ENCODE measurements at regions not wholly inside any gene's neighbourhood (a gene's known extent, or its start where the extent isn't known, plus 50 kb on each side); places are given as distances from the start of the nearest gene placed in this dataset.

DNA sequence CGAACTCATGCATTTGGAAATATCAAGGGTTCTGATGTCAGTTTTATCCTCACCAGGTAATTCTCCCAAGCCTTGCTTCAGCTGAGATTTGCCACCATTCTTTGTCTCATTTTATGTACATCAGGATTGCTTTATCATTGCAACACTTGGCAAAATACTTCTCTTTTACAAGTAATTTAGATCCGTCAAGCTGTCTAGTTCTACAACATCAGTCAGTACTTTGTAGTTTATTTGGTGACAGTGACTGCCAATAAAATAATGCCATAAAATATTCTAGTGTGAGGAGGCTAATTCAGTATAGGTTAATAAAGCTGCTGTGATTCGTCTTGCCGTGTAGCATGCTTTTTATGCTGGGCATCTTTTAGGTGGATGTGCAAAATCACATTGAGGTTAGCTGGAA, 565.3 kb upstream of the SGO1 start:
- intact Hi-C loops (cut with micrococcal nuclease; ENCODE audit: unreplicated experiment) = no loop called here
- TF ChIP-seq SIN3A (IDR thresholded peaks at IDR 0.05; ENCODE audit: borderline replicate concordance, insufficient read depth, low read depth, low read length) (no peak), POLR2AphosphoS5 (IDR thresholded peaks at IDR 0.05; ENCODE audit: low read depth, low read length) (no peak), TCF7L2 (IDR thresholded peaks at IDR 0.05; ENCODE audit: low read depth, low read length) (no peak)
- TF ChIP-seq, protein P1, sequence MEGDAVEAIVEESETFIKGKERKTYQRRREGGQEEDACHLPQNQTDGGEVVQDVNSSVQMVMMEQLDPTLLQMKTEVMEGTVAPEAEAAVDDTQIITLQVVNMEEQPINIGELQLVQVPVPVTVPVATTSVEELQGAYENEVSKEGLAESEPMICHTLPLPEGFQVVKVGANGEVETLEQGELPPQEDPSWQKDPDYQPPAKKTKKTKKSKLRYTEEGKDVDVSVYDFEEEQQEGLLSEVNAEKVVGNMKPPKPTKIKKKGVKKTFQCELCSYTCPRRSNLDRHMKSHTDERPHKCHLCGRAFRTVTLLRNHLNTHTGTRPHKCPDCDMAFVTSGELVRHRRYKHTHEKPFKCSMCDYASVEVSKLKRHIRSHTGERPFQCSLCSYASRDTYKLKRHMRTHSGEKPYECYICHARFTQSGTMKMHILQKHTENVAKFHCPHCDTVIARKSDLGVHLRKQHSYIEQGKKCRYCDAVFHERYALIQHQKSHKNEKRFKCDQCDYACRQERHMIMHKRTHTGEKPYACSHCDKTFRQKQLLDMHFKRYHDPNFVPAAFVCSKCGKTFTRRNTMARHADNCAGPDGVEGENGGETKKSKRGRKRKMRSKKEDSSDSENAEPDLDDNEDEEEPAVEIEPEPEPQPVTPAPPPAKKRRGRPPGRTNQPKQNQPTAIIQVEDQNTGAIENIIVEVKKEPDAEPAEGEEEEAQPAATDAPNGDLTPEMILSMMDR (IDR thresholded peaks at IDR 0.05) = no peak
- TF ChIP-seq, protein P2, sequence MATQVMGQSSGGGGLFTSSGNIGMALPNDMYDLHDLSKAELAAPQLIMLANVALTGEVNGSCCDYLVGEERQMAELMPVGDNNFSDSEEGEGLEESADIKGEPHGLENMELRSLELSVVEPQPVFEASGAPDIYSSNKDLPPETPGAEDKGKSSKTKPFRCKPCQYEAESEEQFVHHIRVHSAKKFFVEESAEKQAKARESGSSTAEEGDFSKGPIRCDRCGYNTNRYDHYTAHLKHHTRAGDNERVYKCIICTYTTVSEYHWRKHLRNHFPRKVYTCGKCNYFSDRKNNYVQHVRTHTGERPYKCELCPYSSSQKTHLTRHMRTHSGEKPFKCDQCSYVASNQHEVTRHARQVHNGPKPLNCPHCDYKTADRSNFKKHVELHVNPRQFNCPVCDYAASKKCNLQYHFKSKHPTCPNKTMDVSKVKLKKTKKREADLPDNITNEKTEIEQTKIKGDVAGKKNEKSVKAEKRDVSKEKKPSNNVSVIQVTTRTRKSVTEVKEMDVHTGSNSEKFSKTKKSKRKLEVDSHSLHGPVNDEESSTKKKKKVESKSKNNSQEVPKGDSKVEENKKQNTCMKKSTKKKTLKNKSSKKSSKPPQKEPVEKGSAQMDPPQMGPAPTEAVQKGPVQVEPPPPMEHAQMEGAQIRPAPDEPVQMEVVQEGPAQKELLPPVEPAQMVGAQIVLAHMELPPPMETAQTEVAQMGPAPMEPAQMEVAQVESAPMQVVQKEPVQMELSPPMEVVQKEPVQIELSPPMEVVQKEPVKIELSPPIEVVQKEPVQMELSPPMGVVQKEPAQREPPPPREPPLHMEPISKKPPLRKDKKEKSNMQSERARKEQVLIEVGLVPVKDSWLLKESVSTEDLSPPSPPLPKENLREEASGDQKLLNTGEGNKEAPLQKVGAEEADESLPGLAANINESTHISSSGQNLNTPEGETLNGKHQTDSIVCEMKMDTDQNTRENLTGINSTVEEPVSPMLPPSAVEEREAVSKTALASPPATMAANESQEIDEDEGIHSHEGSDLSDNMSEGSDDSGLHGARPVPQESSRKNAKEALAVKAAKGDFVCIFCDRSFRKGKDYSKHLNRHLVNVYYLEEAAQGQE (IDR thresholded peaks at IDR 0.05; ENCODE audit: insufficient read depth in 1 of 2, low read depth in 2 of 2, low read length in 1 of 2) = no peak
- Histone ChIP-seq H3K4me3 (ENCODE audit: low read depth in 2 of 2, low read length in 2 of 2) (no peak overlapping the region), H3K27ac (ENCODE audit: low read length) (no peak overlapping the region), H3K4me1 (ENCODE audit: control insufficient read depth, insufficient read depth, low read length) (no peaks in the 10 kb centered on the region), H3K9me3 (ENCODE audit: control insufficient read depth, insufficient read depth, low read depth, low read length) (no peaks in the 10 kb centered on the region), H3K27me3 (ENCODE audit: control insufficient read depth, insufficient read depth, low read length) (no peaks in the 10 kb centered on the region), H3K36me3 (ENCODE audit: control insufficient read depth, insufficient read depth, low read length) (no peaks in the 10 kb centered on the region)
- no TSS peak for BruUV-seq (replicated peaks)
- no peak for ATAC-seq
- DNase-seq (ENCODE audit: low read depth, low spot score) = no peak
- ChIA-PET POLR2A (no interaction called here), CTCF (no interaction called here)
- in situ Hi-C loops (cut with HindIII; ENCODE audit: low pct_unique_long_range_greater_than_20kb, low sequenced_read_pairs) = no loop called here

DNA sequence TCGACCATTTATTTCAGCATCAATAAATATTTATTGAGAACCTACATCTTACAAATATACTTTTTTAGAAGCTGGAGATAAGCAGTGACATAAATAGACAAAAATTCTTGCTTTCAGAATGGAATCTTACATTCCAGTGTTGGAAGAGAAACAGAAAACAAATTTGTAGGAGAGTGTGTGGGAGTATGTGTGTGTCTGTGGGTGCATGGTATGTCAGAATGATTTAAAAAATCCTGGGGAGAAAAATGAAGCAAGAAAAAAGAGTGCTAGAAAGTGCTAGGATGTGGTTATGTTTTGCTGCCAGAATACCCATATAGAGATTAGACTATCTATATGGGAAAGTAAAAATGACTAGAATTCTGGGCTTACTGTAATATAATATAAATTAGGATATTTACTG, 561.7 kb upstream of the SGO1 start:
- no TSS peak for BruUV-seq (replicated peaks)
- Histone ChIP-seq H3K27me3 (ENCODE audit: control insufficient read depth, insufficient read depth, low read length) (no peaks in the 10 kb centered on the region), H3K9me3 (ENCODE audit: control insufficient read depth, insufficient read depth, low read depth, low read length) (no peaks in the 10 kb centered on the region), H3K4me1 (ENCODE audit: control insufficient read depth, insufficient read depth, low read length) (no peaks in the 10 kb centered on the region), H3K27ac (ENCODE audit: low read length) (no peak overlapping the region), H3K4me3 (ENCODE audit: low read depth in 2 of 2, low read length in 2 of 2) (no peak overlapping the region), H3K36me3 (ENCODE audit: control insufficient read depth, insufficient read depth, low read length) (no peaks in the 10 kb centered on the region)
- DNase-seq (ENCODE audit: low read depth, low spot score) (no peak), ATAC-seq (no peak)
- in situ Hi-C loops (cut with HindIII; ENCODE audit: low pct_unique_long_range_greater_than_20kb, low sequenced_read_pairs) (no loop called here), intact Hi-C loops (cut with micrococcal nuclease; ENCODE audit: unreplicated experiment) (no loop called here)
- POLR2A ChIA-PET = no interaction called here
- TF ChIP-seq, protein P2 (IDR thresholded peaks at IDR 0.05; ENCODE audit: insufficient read depth in 1 of 2, low read depth in 2 of 2, low read length in 1 of 2) = no peak
- no peak for TF ChIP-seq TCF7L2 (IDR thresholded peaks at IDR 0.05; ENCODE audit: low read depth, low read length)
- no peak for TF ChIP-seq POLR2AphosphoS5 (IDR thresholded peaks at IDR 0.05; ENCODE audit: low read depth, low read length)
- no peak for TF ChIP-seq SIN3A (IDR thresholded peaks at IDR 0.05; ENCODE audit: borderline replicate concordance, insufficient read depth, low read depth, low read length)
- TF ChIP-seq, protein P1 (IDR thresholded peaks at IDR 0.05) = no peak
- CTCF ChIA-PET = no interaction called here

All from Panc1 (cell line).